DMS 273 treated with DMSO at 0.1 percent for 48 hours (cell line): ENCODE measurements at regions not wholly inside any gene's neighbourhood (a gene's known extent, or its start where the extent isn't known, plus 50 kb on each side); places are given as distances from the start of the nearest gene placed in this dataset.

ENCODE experiments used
- DNase-seq: peaks from one replicate; lab custom pipeline; 2025; lab: John Stamatoyannopoulos, UW

DNA sequence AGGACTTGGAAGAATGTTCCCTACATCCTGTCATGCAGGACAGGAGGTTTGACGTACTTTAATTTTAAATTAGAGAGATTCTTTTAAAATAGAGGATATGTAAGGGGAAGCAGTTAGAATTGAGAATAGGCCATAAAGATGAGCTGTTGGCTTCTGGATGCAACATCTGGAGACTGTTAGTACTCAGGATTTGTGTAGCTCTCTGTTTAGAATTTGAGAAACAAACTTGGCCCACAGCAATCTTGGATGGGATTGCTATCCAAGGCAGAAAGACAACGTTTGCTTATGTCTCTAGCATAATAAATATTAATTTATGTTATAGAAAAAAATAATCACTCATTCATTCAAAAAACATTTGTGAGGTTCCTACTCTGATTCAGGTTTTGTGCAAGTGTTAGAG is 398.4 kb upstream of the NOVA1 start:
- no peak for DNase-seq

DNA sequence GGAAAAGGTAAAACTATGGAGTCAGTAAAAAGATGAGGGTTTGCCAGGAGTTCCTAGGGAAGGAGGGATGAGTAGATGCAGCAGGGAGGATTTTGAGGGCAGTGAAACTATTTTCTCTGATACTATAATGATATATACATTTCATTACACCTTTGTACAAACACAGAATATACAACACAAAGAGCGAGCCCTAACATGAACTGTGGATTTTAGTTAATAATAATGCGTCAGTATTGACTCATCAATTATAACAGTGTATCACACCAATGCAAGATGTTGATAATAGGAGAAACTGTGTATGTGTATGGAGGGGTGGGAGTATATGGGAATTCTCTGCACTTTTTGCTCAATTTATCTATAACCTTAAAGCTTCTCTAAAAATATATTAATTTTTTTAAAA is 404.3 kb upstream of the NOVA1 start:
- no peak for DNase-seq

DNA sequence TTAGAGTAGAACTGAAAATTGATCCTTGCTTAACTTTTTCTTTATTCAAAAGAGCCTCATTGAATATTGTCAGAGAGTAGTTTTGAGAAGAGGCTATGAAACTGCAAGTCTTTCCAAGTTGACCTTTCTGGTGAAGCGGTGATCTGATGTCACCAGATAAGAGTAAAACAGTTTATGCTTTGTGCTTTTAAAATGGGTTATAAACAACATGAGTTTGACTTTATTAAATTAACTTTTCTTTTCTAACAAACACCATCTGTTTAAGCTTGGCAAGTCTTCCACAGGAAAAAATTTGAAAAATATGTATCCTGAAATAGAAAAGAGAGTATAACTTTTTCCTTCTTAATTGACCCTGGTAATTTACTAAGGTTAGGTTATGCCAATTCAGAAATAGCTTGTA is 408.7 kb upstream of the NOVA1 start:
- DNase-seq, result no peak

DNA sequence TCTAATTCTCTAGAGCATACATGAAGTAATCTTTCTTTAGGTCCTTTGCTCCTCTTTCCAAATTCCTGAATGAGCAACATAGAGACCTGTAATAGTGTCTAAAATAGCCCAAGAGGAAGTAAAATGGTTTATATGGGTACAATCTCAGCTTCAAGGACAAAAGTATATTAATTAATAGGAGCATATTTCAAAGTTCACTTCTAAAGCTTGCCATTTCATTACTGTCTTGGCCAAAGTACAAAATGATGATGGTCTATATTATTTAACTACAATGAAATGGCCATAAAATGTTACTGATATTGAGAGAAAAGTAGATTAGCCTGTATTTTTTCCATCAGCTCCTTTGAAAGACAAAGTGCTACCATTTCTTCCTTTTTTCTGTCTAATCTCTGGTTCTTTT is 410.4 kb upstream of the NOVA1 start:
- no peak for DNase-seq

DNA sequence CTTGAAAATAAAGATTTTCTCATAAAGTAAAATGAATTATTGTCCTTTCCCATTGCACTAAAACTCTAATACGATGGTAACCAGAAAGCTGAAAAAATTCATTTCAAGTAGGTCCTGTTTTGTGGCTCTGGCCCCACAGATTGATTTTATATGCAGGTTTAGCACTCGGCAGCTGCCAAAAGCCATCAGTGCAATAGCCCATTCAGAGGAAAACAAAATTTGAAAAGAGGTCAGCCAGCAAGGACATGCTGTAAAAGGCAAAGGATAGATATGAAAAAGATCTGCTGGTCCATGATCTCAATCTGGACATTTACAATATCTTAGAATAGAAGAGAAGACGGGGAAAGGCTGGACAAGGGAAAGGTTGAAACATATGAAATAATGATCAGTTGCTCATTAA is 414.8 kb upstream of the NOVA1 start:
- DNase-seq, result no peak

DNA sequence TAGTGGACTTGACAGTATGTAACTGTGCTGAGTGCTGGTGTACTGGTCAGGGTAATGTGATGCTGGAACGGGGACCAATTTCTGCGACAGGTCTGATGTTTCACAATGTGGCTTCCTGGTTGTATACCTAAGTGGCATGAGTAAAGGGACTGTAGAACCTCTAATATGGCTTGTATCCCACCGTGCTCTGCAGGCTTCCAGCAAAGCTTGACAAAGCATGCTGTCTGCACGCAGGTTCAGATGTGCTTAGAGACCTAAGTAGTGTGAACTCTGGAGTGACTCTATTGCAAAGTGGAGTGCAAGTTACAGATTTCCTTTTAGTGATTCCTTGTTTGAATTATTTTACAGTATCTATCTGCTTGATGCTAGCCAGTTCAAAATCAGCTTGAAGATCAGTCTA is 415.8 kb upstream of the NOVA1 start:
- no peak for DNase-seq

DNA sequence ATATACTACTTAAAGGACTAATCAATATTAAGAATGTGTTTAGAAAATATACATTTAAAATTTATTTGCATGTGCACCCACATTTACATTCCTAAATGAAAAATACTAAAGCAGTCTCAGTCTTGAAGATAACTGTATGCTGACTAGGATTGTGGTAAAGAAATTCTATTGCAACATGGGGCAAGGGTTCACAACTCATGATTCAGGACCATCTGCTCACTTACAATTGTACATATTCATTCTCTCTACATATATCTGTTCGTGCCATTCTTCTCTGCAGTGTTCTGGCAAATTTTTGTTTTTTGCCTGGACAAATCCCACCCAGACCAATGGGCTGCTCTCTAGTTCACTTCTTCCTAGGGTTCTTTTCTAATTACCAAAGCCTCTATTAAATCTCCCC is 417.2 kb upstream of the NOVA1 start:
- DNase-seq, result no peak

DNA sequence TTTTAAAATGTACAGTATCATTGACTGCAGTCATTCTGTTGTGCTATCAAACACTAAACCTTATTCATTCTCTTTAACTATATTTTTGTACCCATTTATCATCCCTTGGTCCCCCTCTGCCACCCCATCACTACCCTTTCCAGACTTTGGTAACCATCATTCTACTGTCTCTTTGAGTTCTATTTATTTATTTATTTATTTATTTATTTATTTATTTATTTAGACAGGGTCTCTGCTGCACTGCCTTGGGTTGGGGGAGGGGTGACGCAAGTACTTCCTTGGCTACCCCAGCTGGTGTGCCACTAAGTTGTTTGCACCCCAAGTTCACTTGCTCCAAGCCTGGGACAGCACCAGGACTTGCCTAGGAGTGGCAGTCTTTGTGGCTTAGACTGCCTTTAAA is 427.8 kb upstream of the NOVA1 start:
- no peak for DNase-seq

DNA sequence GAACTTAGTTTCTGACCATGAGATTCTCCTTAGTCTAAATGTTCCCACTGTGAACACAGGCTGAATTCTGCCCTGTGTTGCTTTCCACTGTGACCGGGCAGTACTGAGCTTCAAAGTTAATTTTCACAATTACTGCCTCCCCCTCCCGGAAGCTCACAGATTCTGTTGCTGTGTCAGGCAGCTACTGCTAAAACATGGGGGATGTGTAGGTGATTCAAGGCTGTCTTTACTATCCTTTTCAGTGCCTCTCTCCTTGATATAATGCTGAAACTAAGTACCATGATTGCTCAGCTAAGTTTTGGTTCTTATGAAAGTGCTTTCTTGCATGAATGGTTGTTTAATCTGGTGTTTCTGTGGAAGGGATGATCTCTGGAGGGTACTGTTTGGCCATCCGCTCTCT is 428.3 kb upstream of the NOVA1 start:
- DNase-seq, result no peak

DNA sequence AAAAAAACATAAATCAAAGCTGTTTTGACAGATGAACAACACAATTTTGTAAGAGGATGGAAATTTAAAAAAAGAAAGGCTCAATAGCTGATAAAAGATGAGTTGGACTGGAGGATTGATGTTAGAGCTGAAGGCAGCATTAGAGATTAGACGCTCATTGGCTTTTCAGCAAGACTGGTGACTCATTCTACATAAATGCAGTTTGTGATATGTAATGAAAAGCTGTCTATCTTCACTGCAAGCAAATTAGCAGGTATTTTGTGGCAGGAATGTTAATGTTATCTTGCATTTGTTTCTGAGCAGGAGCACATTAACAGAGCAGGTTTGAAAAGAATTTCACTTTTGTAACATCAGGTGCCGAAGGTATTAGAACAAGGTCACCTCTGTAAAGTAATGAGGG is 442.7 kb upstream of the NOVA1 start:
- DNase-seq, result no peak

DNA sequence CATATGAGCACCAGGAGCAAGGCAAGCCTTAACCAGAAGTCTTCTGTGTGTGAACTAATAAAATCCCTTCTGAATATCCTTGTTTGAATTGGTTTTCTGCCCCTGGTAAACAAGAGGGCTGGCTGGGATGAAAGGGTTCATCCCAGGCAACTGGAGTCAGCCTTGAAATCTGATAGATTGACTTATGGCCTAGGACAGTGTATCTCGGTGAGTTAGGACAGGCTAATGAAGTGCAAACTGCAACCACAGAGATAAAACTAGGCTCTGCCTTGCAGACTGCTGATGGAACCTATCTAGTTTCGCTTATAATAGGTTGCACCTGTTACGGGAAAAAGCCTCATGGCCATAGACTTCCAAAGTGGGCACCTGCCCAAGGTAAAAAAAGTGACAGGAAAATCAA is 451.9 kb upstream of the NOVA1 start:
- DNase-seq, result no peak

DNA sequence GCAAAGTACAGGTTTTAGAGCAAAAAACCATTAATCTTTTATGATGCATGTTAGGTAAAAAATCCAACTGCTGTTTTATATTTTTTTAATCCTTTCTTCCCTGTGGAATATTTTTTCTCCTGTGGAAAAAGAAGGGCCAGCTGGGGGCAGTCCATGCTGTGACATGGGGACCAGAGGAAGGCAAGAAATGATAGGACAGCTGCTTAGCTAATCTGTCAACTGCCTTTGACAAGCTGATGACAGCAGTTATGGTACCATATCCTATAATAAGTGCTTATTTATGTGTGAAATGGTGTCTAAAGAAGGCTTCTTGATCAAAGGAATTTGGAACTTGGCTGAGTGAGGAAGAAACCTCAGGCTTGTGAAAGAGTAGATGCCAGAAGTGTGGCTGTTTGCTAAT is 452.4 kb upstream of the NOVA1 start:
- no peak for DNase-seq

DNA sequence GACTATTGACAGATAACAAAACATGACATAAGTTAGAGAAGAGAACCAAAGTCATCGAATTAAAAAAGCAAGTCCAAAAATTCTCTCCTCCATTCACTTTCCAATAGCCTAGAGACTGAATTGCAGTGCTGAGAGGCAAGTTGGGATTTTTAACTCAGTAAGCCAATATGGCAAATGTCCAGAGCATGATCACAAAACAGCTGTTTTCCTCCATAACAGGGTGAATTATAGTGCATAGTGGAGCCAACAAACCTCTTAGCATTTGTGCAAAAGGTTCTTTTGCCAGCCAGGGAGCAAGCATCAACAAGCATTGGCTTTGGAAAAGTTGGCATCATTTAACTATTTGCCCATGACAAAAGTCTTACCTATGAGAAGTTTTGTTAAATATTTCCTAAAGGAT is 458.8 kb upstream of the NOVA1 start:
- DNase-seq, result no peak

DNA sequence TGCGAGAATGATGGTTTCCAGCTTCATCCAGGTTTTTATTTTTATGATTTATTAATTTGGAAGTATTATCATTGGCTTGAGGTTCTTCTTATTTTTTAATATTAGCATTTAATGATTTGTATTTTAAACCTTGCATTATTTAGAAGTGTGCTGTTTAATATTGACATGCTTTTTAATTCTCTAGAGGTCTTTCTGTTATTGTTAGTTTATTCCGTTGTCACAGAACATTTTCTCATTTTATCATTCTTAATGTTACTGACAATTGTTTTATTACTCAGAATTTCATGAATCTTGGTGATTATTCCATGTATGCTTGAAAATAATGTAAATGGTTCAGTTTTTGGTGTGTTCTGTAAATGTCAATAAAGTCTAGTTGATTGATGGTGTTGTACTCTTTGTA is 463.5 kb upstream of the NOVA1 start:
- no peak for DNase-seq

DNA sequence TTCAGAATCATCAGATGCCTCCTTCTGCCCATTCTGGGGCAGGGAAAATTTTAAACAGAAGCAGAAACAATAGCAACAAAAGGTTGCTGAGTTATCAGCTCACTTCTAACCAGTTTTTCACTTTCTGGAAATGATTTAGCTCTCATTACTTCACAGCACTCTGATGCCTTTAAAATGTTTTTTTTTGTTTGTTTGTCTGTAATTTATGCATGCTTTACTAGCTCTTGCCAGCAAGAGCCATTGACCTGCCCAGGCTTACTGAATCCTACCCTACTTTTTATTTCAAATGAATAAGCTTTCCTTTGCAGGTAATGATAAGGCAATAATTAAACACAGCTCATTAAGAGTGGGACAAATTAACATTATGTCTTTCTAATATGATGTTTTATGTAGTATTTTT is 466.1 kb upstream of the NOVA1 start:
- no peak for DNase-seq

DNA sequence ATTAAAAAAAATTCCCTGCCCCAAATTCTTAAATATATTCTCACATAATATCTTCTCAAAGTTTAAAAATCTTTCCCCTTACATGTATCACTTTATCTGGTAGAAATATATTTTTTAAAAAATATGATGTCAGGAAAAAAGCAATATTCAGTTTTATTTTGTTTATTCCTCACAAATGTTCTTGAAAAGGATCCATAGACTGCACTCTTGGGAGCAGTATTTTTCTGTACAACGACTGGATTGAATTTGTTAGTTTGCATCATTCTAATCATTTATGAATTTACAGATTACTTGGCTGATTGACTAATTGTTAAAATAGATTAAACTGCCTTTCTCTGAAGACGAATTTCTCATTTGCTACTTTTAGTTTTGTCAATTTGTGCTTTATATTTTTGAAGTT is 468.1 kb upstream of the NOVA1 start:
- DNase-seq, result no peak

DNA sequence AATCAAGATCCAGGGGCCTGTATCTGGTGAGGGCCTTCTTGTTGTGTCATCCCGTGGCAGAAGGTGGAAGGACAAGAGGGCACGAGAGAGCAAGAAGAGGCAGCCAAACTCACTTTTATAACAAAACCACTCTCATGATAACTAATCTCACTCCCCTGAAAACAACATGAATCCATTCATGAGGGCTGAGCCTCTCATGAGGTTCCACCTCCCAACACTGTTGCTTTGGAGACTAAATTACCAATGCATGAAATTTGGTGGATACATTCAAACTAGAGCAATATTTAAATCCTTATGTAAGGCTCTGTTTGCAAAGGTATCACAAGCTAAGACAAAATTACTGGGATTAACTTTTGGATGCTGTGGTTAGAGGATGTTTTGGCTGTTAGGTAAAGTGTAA is 470.1 kb upstream of the NOVA1 start:
- DNase-seq, result no peak

DNA sequence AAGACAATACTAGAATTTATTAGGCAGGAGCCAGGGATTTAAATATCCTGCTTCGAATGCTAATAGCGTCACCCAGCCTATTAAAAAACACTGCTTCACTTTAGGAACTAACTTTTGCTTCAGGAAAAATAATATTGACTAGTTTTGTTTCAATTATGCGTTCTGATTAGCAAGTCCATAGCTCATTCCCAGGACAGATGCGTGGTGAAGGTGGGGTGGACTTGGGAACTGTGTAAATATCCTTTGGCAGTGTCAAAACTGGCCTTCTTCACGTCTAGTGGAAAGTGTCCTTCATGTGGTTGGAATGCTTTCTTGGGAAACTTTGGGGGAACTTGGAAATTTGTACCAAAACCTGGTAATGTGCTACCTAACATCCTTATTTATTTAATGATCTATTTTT is 474.8 kb upstream of the NOVA1 start:
- DNase-seq, result no peak

DNA sequence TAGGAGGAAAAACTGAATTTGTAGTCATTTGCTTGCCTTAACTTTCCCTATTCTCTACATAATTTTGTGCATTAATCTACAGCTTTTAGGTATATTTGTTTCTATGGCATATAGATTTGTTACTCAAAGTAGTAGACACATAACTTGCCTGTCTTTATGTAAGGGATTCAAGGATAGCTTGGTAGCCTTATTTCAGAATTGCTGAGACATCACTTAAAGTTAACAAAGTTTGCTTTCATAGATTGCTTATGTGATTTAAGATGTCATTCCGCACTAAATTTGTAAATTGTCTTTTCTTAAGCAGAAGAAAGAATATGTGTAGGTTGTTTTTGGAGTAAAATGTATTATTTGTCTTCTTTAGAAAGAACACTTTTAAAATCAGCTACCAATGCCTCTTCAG is 477.7 kb upstream of the NOVA1 start:
- DNase-seq, result no peak

DNA sequence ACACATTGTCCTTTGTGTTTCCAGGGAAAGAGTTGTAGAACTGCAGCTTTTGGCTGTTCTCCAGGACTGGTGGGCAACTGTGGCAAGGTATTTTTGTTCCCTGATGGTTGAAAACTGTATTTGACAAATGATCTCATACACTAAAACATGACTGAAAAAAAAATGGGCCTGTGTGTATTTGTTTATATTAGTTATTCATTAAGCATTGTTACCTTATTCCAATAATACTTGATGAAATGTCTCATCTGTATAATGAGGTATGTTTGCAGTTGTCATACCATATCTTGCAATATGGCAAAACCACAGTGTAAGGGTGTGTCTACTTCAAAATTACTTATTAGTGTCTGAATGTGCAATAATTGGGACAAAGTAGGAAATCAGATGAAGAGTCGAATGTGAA is 479.4 kb upstream of the NOVA1 start:
- no peak for DNase-seq

DNA sequence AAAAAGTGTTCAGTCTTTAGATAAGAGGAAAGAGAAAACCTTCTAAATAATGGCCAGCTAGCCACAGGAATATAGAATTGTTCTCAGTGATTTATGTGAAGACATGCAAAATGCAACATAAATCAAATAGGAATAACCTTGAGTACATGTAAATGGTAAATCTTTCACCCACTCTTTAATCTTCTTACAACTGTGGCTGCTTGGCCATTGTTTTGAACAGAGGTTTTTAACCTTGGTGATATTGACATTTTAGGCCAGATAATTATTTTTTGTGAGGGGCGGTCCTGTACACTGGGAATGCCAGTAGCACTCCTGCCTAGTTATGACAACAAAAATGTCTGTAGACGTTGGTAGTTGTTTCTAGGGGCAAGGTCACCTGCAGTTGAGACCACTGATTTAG is 479.9 kb upstream of the NOVA1 start:
- no peak for DNase-seq

DNA sequence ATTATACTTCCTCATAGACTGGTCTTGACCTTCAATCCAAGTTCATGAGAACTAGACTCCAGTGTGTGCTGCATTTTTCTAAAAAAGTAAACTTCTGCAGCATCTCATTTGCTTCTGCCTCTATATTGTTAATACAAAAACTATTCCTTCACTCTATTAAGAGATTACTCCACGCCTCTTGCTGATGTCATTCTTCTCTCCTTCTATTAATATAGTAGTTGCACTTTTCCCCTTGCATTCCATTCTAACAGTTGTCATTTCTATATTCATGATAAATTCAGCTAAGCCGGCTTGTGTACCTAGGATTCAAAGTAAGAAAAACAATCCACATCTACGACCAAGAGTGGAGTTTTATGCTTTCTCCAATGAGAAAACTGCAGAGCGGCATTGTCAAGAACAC is 480.4 kb upstream of the NOVA1 start:
- no peak for DNase-seq

DNA sequence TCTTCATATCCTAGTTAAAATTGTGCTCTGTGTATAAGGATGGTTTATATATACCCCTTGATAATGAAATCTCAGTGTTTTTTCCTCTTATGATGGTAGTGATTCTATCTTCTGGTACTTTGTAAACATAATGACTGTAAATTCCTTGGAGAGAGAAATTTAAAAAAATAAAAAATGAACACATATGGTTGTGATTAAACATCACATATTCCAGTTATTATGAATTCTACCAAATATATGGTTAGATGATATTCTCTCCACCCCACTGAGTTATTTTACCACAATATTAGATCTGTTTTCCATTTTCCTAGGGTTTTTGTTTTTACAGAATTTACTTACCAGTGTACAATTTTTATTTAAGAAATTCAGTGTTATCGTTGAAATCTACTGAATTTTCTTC is 481.9 kb upstream of the NOVA1 start:
- DNase-seq, result no peak

DNA sequence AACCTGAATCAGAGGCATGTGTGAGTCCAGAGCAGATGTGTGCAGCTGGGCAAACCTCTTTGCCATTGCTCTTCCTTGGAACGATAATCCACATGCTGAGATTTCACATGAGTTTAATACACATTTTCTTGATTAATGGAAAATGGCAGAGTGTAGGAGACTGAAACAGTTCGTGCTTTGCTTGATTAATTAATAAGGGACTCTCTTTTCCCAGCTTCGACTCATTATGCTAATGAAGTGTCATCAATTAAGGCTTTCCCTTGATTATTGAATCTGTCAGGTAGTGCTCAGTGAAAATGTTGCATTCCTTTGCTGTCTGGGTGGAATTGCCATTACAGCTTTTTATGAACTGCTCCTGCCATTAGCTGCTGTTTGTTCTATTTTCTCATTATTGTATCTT is 487.7 kb upstream of the NOVA1 start:
- no peak for DNase-seq

DNA sequence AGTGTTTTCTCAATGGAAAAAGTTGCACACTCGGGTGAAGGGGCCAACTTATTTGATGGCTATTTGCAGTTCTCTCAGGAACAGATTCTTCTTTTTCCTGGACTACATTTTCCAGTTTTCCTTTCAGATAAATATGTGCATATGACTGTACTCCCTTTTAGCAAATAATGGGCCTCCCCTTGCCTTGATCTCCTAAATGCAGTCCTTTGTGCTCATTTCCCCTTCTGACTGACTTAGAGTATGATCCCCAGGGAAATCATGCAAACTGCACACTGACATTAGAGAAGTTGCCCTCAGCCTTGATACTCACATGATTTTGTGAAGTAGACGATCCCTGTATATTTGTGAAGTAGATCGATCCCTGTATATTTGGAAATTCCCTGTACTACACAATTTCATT is 492.9 kb upstream of the NOVA1 start:
- no peak for DNase-seq

DNA sequence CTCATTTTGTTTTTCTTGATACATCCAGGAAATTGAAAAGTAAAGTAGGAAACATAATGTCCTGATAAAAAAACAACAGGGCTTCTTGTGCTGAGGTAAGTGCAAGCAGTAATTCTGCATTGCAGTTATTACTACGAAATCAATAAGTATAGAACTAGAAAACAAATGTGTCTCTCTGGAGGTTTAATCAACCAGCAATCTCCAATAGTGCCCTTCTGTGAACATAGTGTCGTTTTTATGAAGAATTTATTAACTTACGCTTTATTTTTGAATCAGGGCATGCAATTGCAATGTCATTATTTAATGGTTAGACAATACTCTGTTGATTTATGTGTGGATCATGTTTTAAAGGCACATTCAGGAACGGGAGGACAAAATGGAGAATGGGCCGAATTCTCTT is 494.1 kb upstream of the NOVA1 start:
- no peak for DNase-seq
